ENCODE measurements at regions not wholly inside any gene's neighbourhood (a gene's known extent, or its start where the extent isn't known, plus 50 kb on each side); places are given as distances from the start of the nearest gene placed in this dataset.

GRCh38 chrX:4193500-4194155 lies 480.2 kb upstream of the PRKX start:
- DNase-seq (ENCODE audit: low read depth): no peak
- TF ChIP-seq, protein P1, sequence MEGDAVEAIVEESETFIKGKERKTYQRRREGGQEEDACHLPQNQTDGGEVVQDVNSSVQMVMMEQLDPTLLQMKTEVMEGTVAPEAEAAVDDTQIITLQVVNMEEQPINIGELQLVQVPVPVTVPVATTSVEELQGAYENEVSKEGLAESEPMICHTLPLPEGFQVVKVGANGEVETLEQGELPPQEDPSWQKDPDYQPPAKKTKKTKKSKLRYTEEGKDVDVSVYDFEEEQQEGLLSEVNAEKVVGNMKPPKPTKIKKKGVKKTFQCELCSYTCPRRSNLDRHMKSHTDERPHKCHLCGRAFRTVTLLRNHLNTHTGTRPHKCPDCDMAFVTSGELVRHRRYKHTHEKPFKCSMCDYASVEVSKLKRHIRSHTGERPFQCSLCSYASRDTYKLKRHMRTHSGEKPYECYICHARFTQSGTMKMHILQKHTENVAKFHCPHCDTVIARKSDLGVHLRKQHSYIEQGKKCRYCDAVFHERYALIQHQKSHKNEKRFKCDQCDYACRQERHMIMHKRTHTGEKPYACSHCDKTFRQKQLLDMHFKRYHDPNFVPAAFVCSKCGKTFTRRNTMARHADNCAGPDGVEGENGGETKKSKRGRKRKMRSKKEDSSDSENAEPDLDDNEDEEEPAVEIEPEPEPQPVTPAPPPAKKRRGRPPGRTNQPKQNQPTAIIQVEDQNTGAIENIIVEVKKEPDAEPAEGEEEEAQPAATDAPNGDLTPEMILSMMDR (IDR thresholded peaks at IDR 0.05; ENCODE audit: low read depth, low read length, missing control alignments): no peak
- H3K4me3 ChIP-seq (ENCODE audit: low read depth, low read length): no peak overlapping the region

DNA sequence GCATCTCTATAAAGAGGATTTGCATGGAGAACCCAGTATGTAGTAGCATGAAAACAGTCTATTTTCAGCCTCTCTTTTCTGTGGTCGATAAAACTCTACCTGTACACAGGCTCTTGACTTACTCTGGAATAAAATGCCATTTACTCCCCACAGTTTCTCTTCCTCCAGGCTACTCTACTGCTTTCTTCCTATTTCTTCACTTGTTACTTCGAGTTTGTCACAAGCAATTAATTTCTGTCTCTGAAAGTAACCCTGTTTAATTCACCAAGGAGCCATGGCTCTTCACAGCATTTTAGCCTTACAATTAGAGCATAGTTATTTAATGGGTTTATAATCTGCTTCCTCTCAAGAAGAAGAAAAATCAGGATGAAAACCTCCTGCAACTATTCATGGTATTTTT lies 472.9 kb upstream of the PRKX start:
- no peak for DNase-seq (ENCODE audit: low read depth)
- H3K4me3 ChIP-seq (ENCODE audit: low read depth, low read length): no peak overlapping the region
- TF ChIP-seq, protein P1 (IDR thresholded peaks at IDR 0.05; ENCODE audit: low read depth, low read length, missing control alignments): no peak

DNA sequence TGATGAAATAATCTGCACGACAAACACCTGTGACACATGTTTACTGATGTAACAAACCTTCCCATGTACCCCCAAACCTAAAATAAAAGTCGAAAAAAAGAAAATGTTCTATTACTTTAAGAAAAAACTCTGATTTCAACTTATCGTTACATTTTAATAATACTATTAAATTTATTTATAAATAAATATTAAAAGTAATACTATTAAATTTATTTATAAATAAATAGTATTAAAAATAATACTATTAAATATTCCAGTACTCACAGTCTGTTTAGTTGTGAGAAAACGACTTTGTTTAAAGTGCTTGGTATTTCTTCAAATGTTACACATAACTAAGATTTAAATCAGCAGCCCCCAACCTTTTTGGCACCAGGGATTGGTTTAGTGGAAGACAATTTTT lies 471.6 kb upstream of the PRKX start:
- no peak for DNase-seq (ENCODE audit: low read depth)

GRCh38 chrX:4182408-4182806 lies 469.0 kb upstream of the PRKX start:
- DNase-seq (ENCODE audit: low read depth): no peak
- H3K4me3 ChIP-seq (ENCODE audit: low read depth, low read length): no peak overlapping the region
- TF ChIP-seq, protein P1 (IDR thresholded peaks at IDR 0.05; ENCODE audit: low read depth, low read length, missing control alignments): no peak

More for the DNA sequence above, 471.6 kb upstream of the PRKX start:
- H3K4me3 ChIP-seq (ENCODE audit: low read depth, low read length): no peak overlapping the region
- TF ChIP-seq, protein P1 (IDR thresholded peaks at IDR 0.05; ENCODE audit: low read depth, low read length, missing control alignments): no peak

- TF ChIP-seq, protein P1 (IDR thresholded peaks at IDR 0.05; ENCODE audit: low read depth, low read length, missing control alignments): no peak
- DNase-seq (ENCODE audit: low read depth): no peak
- no peak overlapping the region for H3K4me3 ChIP-seq (ENCODE audit: low read depth, low read length)
These were observed 468.4 kb upstream of the PRKX start for GRCh38 chrX:4181782-4182407.

DNA sequence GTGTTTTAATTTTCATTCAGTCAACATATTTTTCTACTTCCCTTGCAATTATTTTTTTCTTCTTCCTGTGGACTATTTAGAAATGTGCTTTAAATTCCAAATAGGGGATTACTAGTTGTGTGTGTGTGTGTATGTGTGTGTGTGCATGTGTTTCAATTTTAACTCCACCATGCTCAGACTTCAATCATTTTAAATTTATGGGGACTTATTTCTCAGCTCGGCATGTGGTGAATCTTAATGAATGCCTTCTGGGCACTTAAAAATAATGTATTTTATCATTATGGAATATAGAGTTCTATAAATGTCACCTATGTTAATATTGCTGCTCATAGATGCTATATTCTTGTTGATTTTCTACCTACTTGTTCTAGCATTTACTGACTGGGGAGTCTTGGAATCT lies 465.6 kb upstream of the PRKX start:
- DNase-seq (ENCODE audit: low read depth): no peak
- TF ChIP-seq, protein P1 (IDR thresholded peaks at IDR 0.05; ENCODE audit: low read depth, low read length, missing control alignments): no peak
- H3K4me3 ChIP-seq (ENCODE audit: low read depth, low read length): no peak overlapping the region

GRCh38 chrX:4175221-4175620 lies 461.8 kb upstream of the PRKX start:
- TF ChIP-seq, protein P1 (IDR thresholded peaks at IDR 0.05; ENCODE audit: low read depth, low read length, missing control alignments): no peak
- DNase-seq (ENCODE audit: low read depth): no peak
- H3K4me3 ChIP-seq (ENCODE audit: low read depth, low read length): no peak overlapping the region

Measured in GM12864 (cell line).